Neural cell (in vitro differentiated cells): ENCODE measurements at regions not wholly inside any gene's neighbourhood (a gene's known extent, or its start where the extent isn't known, plus 50 kb on each side); places are given as distances from the start of the nearest gene placed in this dataset.

ENCODE experiments used
- H2AFZ ChIP-seq: fragments of 200-600, 300-800 bp; sonication (generic), shearing (Covaris generic); 2 replicates; pipeline ENCODE4 v1.6.0; 2014; ENCODE audit warnings: low read depth, mild to moderate bottlenecking, antibody characterized with exemption, low read length, moderate library complexity
- H3F3A ChIP-seq: fragments of 200-600 bp; shearing (Covaris generic); 2 replicates; pipeline ENCODE4 v1.6.1; 2016; ENCODE audit warnings: mild to moderate bottlenecking, moderate library complexity, mixed read lengths, antibody characterized with exemption, low read length; ENCODE audit not compliant: insufficient read depth, poor library complexity, severe bottlenecking
- H3K27ac ChIP-seq: fragments of 200-600, 300-800 bp; sonication (generic), shearing (Covaris generic); 2 replicates; pipeline ENCODE4 v1.5.1; 2014; ENCODE audit warnings: mild to moderate bottlenecking, low read length, moderate library complexity
- H3K27me3 ChIP-seq: fragments of 300-800, 200-600 bp; sonication (generic), shearing (Covaris generic); 2 replicates; pipeline ENCODE4 v1.6.0; 2014; ENCODE audit warnings: mild to moderate bottlenecking, low read depth, low read length, moderate library complexity; ENCODE audit not compliant: insufficient read depth
- H3K36me3 ChIP-seq: fragments of 300-800, 200-600 bp; sonication (generic), shearing (Covaris generic); 2 replicates; pipeline ENCODE4 v1.5.1; 2014; ENCODE audit warnings: mild to moderate bottlenecking, antibody characterized with exemption, low read length, moderate library complexity; ENCODE audit not compliant: insufficient read depth
- H3K4me2 ChIP-seq: fragments of 300-800, 200-600 bp; sonication (generic), shearing (Covaris generic); 2 replicates; pipeline ENCODE4 v1.6.0; 2014; ENCODE audit warnings: mild to moderate bottlenecking, low read length
- H3K4me3 ChIP-seq: fragments of 300-800, 200-600 bp; sonication (generic), shearing (Covaris generic); 2 replicates; pipeline ENCODE4 v1.5.1; 2014; ENCODE audit warnings: mild to moderate bottlenecking, low read length, moderate library complexity
- H3K79me2 ChIP-seq: fragments of 200-600 bp; shearing (Covaris generic); replicated peaks from 2 replicates; pipeline ENCODE4 v1.6.0; 2014; ENCODE audit warnings: mild to moderate bottlenecking, low read length, moderate library complexity; ENCODE audit not compliant: insufficient read depth
- H3K9ac ChIP-seq: fragments of 300-800, 200-600 bp; sonication (generic), shearing (Covaris generic); 2 replicates; pipeline ENCODE4 v1.6.1; 2016; ENCODE audit warnings: mild to moderate bottlenecking, low read length, mixed read lengths
- H3K9me2 ChIP-seq: fragments of 200-600 bp; shearing (Covaris generic); 2 replicates; pipeline ENCODE4 v1.6.1; 2016; ENCODE audit warnings: mild to moderate bottlenecking, low read length, mixed read lengths; ENCODE audit not compliant: insufficient read depth
- H3K9me3 ChIP-seq: fragments of 200-600, 300-800 bp; sonication (generic), shearing (Covaris generic); 2 replicates; pipeline ENCODE4 v1.6.1; 2016; ENCODE audit warnings: mild to moderate bottlenecking, mixed run types, low read length, moderate library complexity, mixed read lengths
- H4K20me1 ChIP-seq: fragments of 200-600 bp; shearing (Covaris generic); 2 replicates; pipeline ENCODE4 v1.6.1; 2016; ENCODE audit warnings: mild to moderate bottlenecking, mixed run types; ENCODE audit not compliant: insufficient read depth
- EP300 ChIP-seq: fragments of 450-650 bp; conservative IDR thresholded peaks from 2 replicates; pipeline ENCODE4 v1.6.1; 2014; ENCODE audit warnings: antibody characterized with exemption, mild to moderate bottlenecking, moderate library complexity; ENCODE audit not compliant: poor library complexity, severe bottlenecking
- EZH2 ChIP-seq: fragments of 200-600, 300-800 bp; shearing (Covaris generic), sonication (generic); IDR thresholded peaks from 2 replicates; pipeline ENCODE4 v1.6.1; 2014; ENCODE audit warnings: antibody characterized with exemption, low read length, borderline replicate concordance, mild to moderate bottlenecking; ENCODE audit not compliant: insufficient read depth, poor library complexity, severe bottlenecking
- MXI1 ChIP-seq: fragments of 450-650 bp; conservative IDR thresholded peaks from 2 replicates; pipeline ENCODE4 v1.6.1; 2014; ENCODE audit warnings: antibody characterized with exemption, mild to moderate bottlenecking; ENCODE audit not compliant: poor library complexity, severe bottlenecking
- POLR2AphosphoS5 ChIP-seq: IDR thresholded peaks from 2 replicates; pipeline ENCODE4 v1.6.1; 2012
- RAD21 ChIP-seq: fragments of 450-650 bp; conservative IDR thresholded peaks from 2 replicates; pipeline ENCODE4 v1.6.1; 2014; ENCODE audit warnings: antibody characterized with exemption, mild to moderate bottlenecking, moderate library complexity
- SMC3 ChIP-seq: fragments of 450-650 bp; conservative IDR thresholded peaks from 2 replicates; pipeline ENCODE4 v1.6.1; 2014; ENCODE audit warnings: antibody characterized with exemption, mild to moderate bottlenecking, moderate library complexity; ENCODE audit not compliant: poor library complexity
- TAF1 ChIP-seq: IDR thresholded peaks from 2 replicates; pipeline ENCODE4 v1.6.1; 2012; ENCODE audit warnings: low read depth
- TF ChIP-seq, protein P1 (sequence below): fragments of 450-650 bp; IDR thresholded peaks from 2 replicates; pipeline ENCODE4 v1.5.1; 2014; ENCODE audit warnings: antibody characterized with exemption, mild to moderate bottlenecking, moderate library complexity; ENCODE audit not compliant: poor library complexity, severe bottlenecking
- TF ChIP-seq, protein P2 (sequence below): IDR thresholded peaks from 2 replicates; pipeline ENCODE4 v1.6.1; 2012; ENCODE audit warnings: borderline replicate concordance

DNA sequence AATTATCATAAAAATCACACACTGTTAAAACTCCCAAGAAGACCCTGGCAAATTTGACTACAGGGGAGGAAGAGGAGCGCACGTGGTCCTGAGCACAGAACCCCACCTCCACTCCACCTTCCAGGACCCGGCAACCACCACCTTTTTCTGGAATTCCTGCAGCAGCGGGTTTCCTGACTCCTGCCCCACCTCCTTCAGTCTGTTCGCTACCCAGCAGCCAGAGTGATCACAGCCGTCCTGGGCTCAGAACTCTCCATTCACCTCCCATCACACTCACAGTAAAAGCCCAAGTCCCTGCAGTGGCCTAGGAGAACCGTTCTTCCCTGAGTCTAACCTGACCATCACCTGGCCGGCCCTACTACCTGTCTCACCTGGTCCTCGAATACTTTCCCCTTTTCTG, 107.4 kb upstream of the FAM204A start:
- H3K4me2 ChIP-seq, result no peak overlapping the region
- no peaks in the 10 kb centered on the region for H3K36me3 ChIP-seq
- TF ChIP-seq POLR2AphosphoS5 (no peak), EZH2 (no peak), RAD21 (no peak), SMC3 (no peak), TAF1 (no peak), EP300 (no peak), MXI1 (no peak)
- TF ChIP-seq, protein P1, sequence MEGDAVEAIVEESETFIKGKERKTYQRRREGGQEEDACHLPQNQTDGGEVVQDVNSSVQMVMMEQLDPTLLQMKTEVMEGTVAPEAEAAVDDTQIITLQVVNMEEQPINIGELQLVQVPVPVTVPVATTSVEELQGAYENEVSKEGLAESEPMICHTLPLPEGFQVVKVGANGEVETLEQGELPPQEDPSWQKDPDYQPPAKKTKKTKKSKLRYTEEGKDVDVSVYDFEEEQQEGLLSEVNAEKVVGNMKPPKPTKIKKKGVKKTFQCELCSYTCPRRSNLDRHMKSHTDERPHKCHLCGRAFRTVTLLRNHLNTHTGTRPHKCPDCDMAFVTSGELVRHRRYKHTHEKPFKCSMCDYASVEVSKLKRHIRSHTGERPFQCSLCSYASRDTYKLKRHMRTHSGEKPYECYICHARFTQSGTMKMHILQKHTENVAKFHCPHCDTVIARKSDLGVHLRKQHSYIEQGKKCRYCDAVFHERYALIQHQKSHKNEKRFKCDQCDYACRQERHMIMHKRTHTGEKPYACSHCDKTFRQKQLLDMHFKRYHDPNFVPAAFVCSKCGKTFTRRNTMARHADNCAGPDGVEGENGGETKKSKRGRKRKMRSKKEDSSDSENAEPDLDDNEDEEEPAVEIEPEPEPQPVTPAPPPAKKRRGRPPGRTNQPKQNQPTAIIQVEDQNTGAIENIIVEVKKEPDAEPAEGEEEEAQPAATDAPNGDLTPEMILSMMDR, result no peak
- TF ChIP-seq, protein P2, sequence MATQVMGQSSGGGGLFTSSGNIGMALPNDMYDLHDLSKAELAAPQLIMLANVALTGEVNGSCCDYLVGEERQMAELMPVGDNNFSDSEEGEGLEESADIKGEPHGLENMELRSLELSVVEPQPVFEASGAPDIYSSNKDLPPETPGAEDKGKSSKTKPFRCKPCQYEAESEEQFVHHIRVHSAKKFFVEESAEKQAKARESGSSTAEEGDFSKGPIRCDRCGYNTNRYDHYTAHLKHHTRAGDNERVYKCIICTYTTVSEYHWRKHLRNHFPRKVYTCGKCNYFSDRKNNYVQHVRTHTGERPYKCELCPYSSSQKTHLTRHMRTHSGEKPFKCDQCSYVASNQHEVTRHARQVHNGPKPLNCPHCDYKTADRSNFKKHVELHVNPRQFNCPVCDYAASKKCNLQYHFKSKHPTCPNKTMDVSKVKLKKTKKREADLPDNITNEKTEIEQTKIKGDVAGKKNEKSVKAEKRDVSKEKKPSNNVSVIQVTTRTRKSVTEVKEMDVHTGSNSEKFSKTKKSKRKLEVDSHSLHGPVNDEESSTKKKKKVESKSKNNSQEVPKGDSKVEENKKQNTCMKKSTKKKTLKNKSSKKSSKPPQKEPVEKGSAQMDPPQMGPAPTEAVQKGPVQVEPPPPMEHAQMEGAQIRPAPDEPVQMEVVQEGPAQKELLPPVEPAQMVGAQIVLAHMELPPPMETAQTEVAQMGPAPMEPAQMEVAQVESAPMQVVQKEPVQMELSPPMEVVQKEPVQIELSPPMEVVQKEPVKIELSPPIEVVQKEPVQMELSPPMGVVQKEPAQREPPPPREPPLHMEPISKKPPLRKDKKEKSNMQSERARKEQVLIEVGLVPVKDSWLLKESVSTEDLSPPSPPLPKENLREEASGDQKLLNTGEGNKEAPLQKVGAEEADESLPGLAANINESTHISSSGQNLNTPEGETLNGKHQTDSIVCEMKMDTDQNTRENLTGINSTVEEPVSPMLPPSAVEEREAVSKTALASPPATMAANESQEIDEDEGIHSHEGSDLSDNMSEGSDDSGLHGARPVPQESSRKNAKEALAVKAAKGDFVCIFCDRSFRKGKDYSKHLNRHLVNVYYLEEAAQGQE, result no peak
- H3K9me3 ChIP-seq, result no peaks in the 10 kb centered on the region
- H3K79me2 ChIP-seq, result no peaks in the 10 kb centered on the region
- no peaks in the 10 kb centered on the region for H3K27me3 ChIP-seq
- no peak overlapping the region for H3K27ac ChIP-seq
- no peaks in the 10 kb centered on the region for H4K20me1 ChIP-seq
- H3K9me2 ChIP-seq, result no peaks in the 10 kb centered on the region
- H3K4me3 ChIP-seq, result no peak overlapping the region
- no peaks in the 10 kb centered on the region for H3F3A ChIP-seq
- no peak overlapping the region for H2AFZ ChIP-seq
- H3K9ac ChIP-seq, result no peak overlapping the region

DNA sequence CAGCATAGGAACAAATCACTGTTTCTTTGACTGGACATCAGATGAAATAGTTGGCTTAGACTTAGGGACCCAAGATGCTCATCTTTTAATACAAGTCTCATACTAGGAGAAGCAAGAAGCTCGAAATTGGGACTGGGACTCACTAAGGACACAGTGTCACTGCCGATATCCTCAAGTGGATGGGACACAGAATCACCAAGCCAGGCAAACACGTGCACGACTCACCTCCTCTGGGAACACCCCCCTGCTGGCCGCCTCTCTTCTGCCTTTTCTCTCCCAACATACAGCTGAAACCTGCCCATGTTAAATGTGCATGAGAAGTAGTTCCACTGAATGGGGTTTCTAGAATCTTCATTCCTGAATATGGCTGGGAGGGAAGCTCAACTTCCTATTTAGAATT, 106.6 kb upstream of the FAM204A start:
- H3K4me3 ChIP-seq, result no peak overlapping the region
- H4K20me1 ChIP-seq, result no peaks in the 10 kb centered on the region
- no peaks in the 10 kb centered on the region for H3K36me3 ChIP-seq
- no peak overlapping the region for H2AFZ ChIP-seq
- no peak overlapping the region for H3K27ac ChIP-seq
- no peaks in the 10 kb centered on the region for H3K9me2 ChIP-seq
- H3K4me2 ChIP-seq, result no peak overlapping the region
- TF ChIP-seq MXI1, result no peak
- TF ChIP-seq, protein P2, result no peak
- TF ChIP-seq POLR2AphosphoS5, result no peak
- TF ChIP-seq RAD21, result no peak
- no peaks in the 10 kb centered on the region for H3F3A ChIP-seq
- H3K79me2 ChIP-seq, result no peaks in the 10 kb centered on the region
- no peak overlapping the region for H3K9ac ChIP-seq
- no peaks in the 10 kb centered on the region for H3K9me3 ChIP-seq
- no peaks in the 10 kb centered on the region for H3K27me3 ChIP-seq
